ENCODE measurements at regions not wholly inside any gene's neighbourhood (a gene's known extent, or its start where the extent isn't known, plus 50 kb on each side); places are given as distances from the start of the nearest gene placed in this dataset.

- Mint-ChIP-seq H3K9me3 (no peaks in the 10 kb centered on the region), H3K36me3 (ENCODE audit: insufficient read depth) (no peaks in the 10 kb centered on the region), H3K4me1 (ENCODE audit: low read depth) (no peaks in the 10 kb centered on the region), H3K27me3 (ENCODE audit: low read depth) (no peaks in the 10 kb centered on the region), H3K4me3 (no peak overlapping the region)
- DNase-seq (no peak), ATAC-seq (no peak)
Measured at GRCh38 chr2:217186152-217186551, 326.3 kb upstream of the TNP1 start.

- no peak for DNase-seq
- Mint-ChIP-seq H3K27me3 (ENCODE audit: low read depth) (no peaks in the 10 kb centered on the region), H3K4me1 (ENCODE audit: low read depth) (no peaks in the 10 kb centered on the region), H3K4me3 (no peak overlapping the region), H3K36me3 (ENCODE audit: insufficient read depth) (no peaks in the 10 kb centered on the region), H3K9me3 (no peaks in the 10 kb centered on the region)
- no peak for ATAC-seq
Measured at GRCh38 chr2:217185265-217185995, 325.6 kb upstream of the TNP1 start.

- no peaks in the 10 kb centered on the region for H3K9me3 Mint-ChIP-seq
- no peaks in the 10 kb centered on the region for H3K4me1 Mint-ChIP-seq (ENCODE audit: low read depth)
- H3K27me3 Mint-ChIP-seq (ENCODE audit: low read depth) = no peaks in the 10 kb centered on the region
- H3K36me3 Mint-ChIP-seq (ENCODE audit: insufficient read depth) = no peaks in the 10 kb centered on the region
- DNase-seq (no peak), ATAC-seq (no peak)
- H3K4me3 Mint-ChIP-seq = no peak overlapping the region
Measured at GRCh38 chr2:217184242-217184641, 324.4 kb upstream of the TNP1 start.

- no peak for ATAC-seq
- Mint-ChIP-seq H3K27me3 (ENCODE audit: low read depth) (no peaks in the 10 kb centered on the region), H3K4me3 (no peak overlapping the region), H3K36me3 (ENCODE audit: insufficient read depth) (no peaks in the 10 kb centered on the region), H3K4me1 (ENCODE audit: low read depth) (no peaks in the 10 kb centered on the region), H3K9me3 (no peaks in the 10 kb centered on the region)
- DNase-seq = no peak
Measured at GRCh38 chr2:217183471-217183870, 323.6 kb upstream of the TNP1 start.

- no peaks in the 10 kb centered on the region for H3K9me3 Mint-ChIP-seq
- ATAC-seq = no peak
- no peak overlapping the region for H3K4me3 Mint-ChIP-seq
- no peak for DNase-seq
- no peaks in the 10 kb centered on the region for H3K4me1 Mint-ChIP-seq (ENCODE audit: low read depth)
- H3K36me3 Mint-ChIP-seq (ENCODE audit: insufficient read depth) = no peaks in the 10 kb centered on the region
- no peaks in the 10 kb centered on the region for H3K27me3 Mint-ChIP-seq (ENCODE audit: low read depth)
Measured at GRCh38 chr2:217182926-217183325, 323.1 kb upstream of the TNP1 start.

GRCh38 chr2:217181512-217181911 lies 321.6 kb upstream of the TNP1 start:
- Mint-ChIP-seq H3K27me3 (ENCODE audit: low read depth) (no peaks in the 10 kb centered on the region), H3K36me3 (ENCODE audit: insufficient read depth) (no peaks in the 10 kb centered on the region), H3K4me1 (ENCODE audit: low read depth) (no peaks in the 10 kb centered on the region), H3K4me3 (no peak overlapping the region), H3K9me3 (no peaks in the 10 kb centered on the region)
- no peak for DNase-seq
- ATAC-seq = no peak

- DNase-seq = no peak
- Mint-ChIP-seq H3K4me1 (ENCODE audit: low read depth) (no peaks in the 10 kb centered on the region), H3K4me3 (no peak overlapping the region), H3K27me3 (ENCODE audit: low read depth) (no peaks in the 10 kb centered on the region), H3K9me3 (no peaks in the 10 kb centered on the region), H3K36me3 (ENCODE audit: insufficient read depth) (no peaks in the 10 kb centered on the region)
- ATAC-seq = no peak
Measured at GRCh38 chr2:217179854-217180253, 320.0 kb upstream of the TNP1 start.

GRCh38 chr2:217178341-217178740 lies 318.5 kb upstream of the TNP1 start:
- H3K27me3 Mint-ChIP-seq (ENCODE audit: low read depth) = no peaks in the 10 kb centered on the region
- ATAC-seq = no peak
- H3K4me1 Mint-ChIP-seq (ENCODE audit: low read depth) = no peaks in the 10 kb centered on the region
- H3K36me3 Mint-ChIP-seq (ENCODE audit: insufficient read depth) = no peaks in the 10 kb centered on the region
- H3K4me3 Mint-ChIP-seq = no peak overlapping the region
- DNase-seq = no peak
- no peaks in the 10 kb centered on the region for H3K9me3 Mint-ChIP-seq

GRCh38 chr2:217177720-217178119 lies 317.9 kb upstream of the TNP1 start:
- Mint-ChIP-seq H3K36me3 (ENCODE audit: insufficient read depth) (no peaks in the 10 kb centered on the region), H3K27me3 (ENCODE audit: low read depth) (no peaks in the 10 kb centered on the region), H3K9me3 (no peaks in the 10 kb centered on the region), H3K4me3 (no peak overlapping the region), H3K4me1 (ENCODE audit: low read depth) (no peaks in the 10 kb centered on the region)
- ATAC-seq (no peak), DNase-seq (no peak)

GRCh38 chr2:217171874-217172273 lies 312.0 kb upstream of the TNP1 start:
- no peak for ATAC-seq

GRCh38 chr2:217168496-217168895 lies 308.6 kb upstream of the TNP1 start:
- H3K4me3 Mint-ChIP-seq = no peak overlapping the region
- no peak for DNase-seq
- H3K4me1 Mint-ChIP-seq (ENCODE audit: low read depth) = no peaks in the 10 kb centered on the region
- H3K36me3 Mint-ChIP-seq (ENCODE audit: insufficient read depth) = no peaks in the 10 kb centered on the region
- peaks cover 3% of the 10 kb centered on the region for H3K9me3 Mint-ChIP-seq
- H3K27me3 Mint-ChIP-seq (ENCODE audit: low read depth) = peaks cover 8% of the 10 kb centered on the region
- no peak for ATAC-seq

More at GRCh38 chr2:217171874-217172273, 312.0 kb upstream of the TNP1 start:
- no peaks in the 10 kb centered on the region for H3K4me1 Mint-ChIP-seq (ENCODE audit: low read depth)
- H3K36me3 Mint-ChIP-seq (ENCODE audit: insufficient read depth) = no peaks in the 10 kb centered on the region
- H3K4me3 Mint-ChIP-seq = no peak overlapping the region
- DNase-seq = no peak
- peaks cover 8% of the 10 kb centered on the region for H3K27me3 Mint-ChIP-seq (ENCODE audit: low read depth)
- H3K9me3 Mint-ChIP-seq = peaks cover 3% of the 10 kb centered on the region

- H3K4me3 Mint-ChIP-seq = no peak overlapping the region
- ATAC-seq = no peak
- peaks cover 3% of the 10 kb centered on the region for H3K4me1 Mint-ChIP-seq (ENCODE audit: low read depth)
- H3K9me3 Mint-ChIP-seq = peaks cover 3% of the 10 kb centered on the region
- H3K27me3 Mint-ChIP-seq (ENCODE audit: low read depth) = peaks cover 8% of the 10 kb centered on the region
- DNase-seq = no peak
- H3K36me3 Mint-ChIP-seq (ENCODE audit: insufficient read depth) = no peaks in the 10 kb centered on the region
Measured at GRCh38 chr2:217167531-217167930, 307.7 kb upstream of the TNP1 start.

GRCh38 chr2:217166241-217166850 lies 306.5 kb upstream of the TNP1 start:
- Mint-ChIP-seq H3K4me1 (ENCODE audit: low read depth) (peaks cover 9% of the 10 kb centered on the region), H3K36me3 (ENCODE audit: insufficient read depth) (no peaks in the 10 kb centered on the region), H3K4me3 (no peak overlapping the region), H3K9me3 (peaks cover 3% of the 10 kb centered on the region), H3K27me3 (ENCODE audit: low read depth) (peaks cover 10% of the 10 kb centered on the region)
- no peak for DNase-seq
- ATAC-seq = no peak

GRCh38 chr2:217165547-217165946 lies 305.7 kb upstream of the TNP1 start:
- Mint-ChIP-seq H3K27me3 (ENCODE audit: low read depth) (peaks cover 8% of the 10 kb centered on the region), H3K4me1 (ENCODE audit: low read depth) (peaks cover 9% of the 10 kb centered on the region), H3K4me3 (no peak overlapping the region), H3K9me3 (no peaks in the 10 kb centered on the region), H3K36me3 (ENCODE audit: insufficient read depth) (no peaks in the 10 kb centered on the region)
- DNase-seq = no peak
- ATAC-seq = no peak

- ATAC-seq (no peak), DNase-seq (no peak)
- Mint-ChIP-seq H3K4me1 (ENCODE audit: low read depth) (peaks cover 9% of the 10 kb centered on the region), H3K4me3 (no peak overlapping the region), H3K9me3 (no peaks in the 10 kb centered on the region), H3K36me3 (ENCODE audit: insufficient read depth) (no peaks in the 10 kb centered on the region), H3K27me3 (ENCODE audit: low read depth) (peaks cover 8% of the 10 kb centered on the region)
Measured at GRCh38 chr2:217163987-217164386, 304.1 kb upstream of the TNP1 start.

Data from activated T-cell treated with anti-CD3 and anti-CD28 coated beads, Interleukin-2, amount 50 U/mL, for 4 hours (primary cell).